ENCODE measurements at regions not wholly inside any gene's neighbourhood (a gene's known extent, or its start where the extent isn't known, plus 50 kb on each side); places are given as distances from the start of the nearest gene placed in this dataset.
"Not testable (repeated sequence)": the region's sequence is repeated elsewhere in the genome, so short reads cannot be mapped to it uniquely, and the experiment has no call there.

- Mint-ChIP-seq H3K4me3 (ENCODE audit: unreplicated experiment) (no peak overlapping the region), H3K27me3 (ENCODE audit: insufficient read depth, unreplicated experiment) (peaks cover 5% of the 10 kb centered on the region), H3K9me3 (ENCODE audit: unreplicated experiment) (no peaks in the 10 kb centered on the region), H3K27ac (ENCODE audit: unreplicated experiment) (no peak overlapping the region), H3K4me1 (ENCODE audit: low read depth, unreplicated experiment) (no peaks in the 10 kb centered on the region), H3K36me3 (ENCODE audit: insufficient read depth, unreplicated experiment) (no peaks in the 10 kb centered on the region)
- Histone ChIP-seq H3K27me3 (replicated peaks; ENCODE audit: control insufficient read depth, insufficient read depth, low read length) (no peaks in the 10 kb centered on the region), H3K36me3 (ENCODE audit: control insufficient read depth, insufficient read depth, low read length) (no peaks in the 10 kb centered on the region), H3K9me3 (no peaks in the 10 kb centered on the region), H3K4me3 (ENCODE audit: low read depth, low read length) (no peak overlapping the region), H3K4me1 (no peaks in the 10 kb centered on the region)
- POLR2A ChIA-PET, result no interaction called here
- no TSS peak for BruUV-seq (replicated peaks)
- intact Hi-C loops (cut with micrococcal nuclease; ENCODE audit: unreplicated experiment), result no loop called here
- DNase-seq, result no peak
- no peak for TF ChIP-seq CTCF (IDR thresholded peaks at IDR 0.05; ENCODE audit: insufficient read depth in 1 of 2, low read depth in 1 of 2, low read length in 1 of 2, severe bottlenecking in 1 of 2, unreplicated experiment in 1 of 2)
- CTCF ChIA-PET, result no interaction called here
Measured at GRCh38 chr2:142423603-142424002, 292.8 kb upstream of the LRP1B start.

GRCh38 chr2:142422769-142423168 lies 292.0 kb upstream of the LRP1B start:
- Mint-ChIP-seq H3K4me3 (ENCODE audit: unreplicated experiment) (no peak overlapping the region), H3K27ac (ENCODE audit: unreplicated experiment) (no peak overlapping the region), H3K9me3 (ENCODE audit: unreplicated experiment) (no peaks in the 10 kb centered on the region), H3K4me1 (ENCODE audit: low read depth, unreplicated experiment) (no peaks in the 10 kb centered on the region), H3K27me3 (ENCODE audit: insufficient read depth, unreplicated experiment) (peaks cover 5% of the 10 kb centered on the region), H3K36me3 (ENCODE audit: insufficient read depth, unreplicated experiment) (no peaks in the 10 kb centered on the region)
- H3K9me3 ChIP-seq, result no peaks in the 10 kb centered on the region
- no peaks in the 10 kb centered on the region for H3K36me3 ChIP-seq (ENCODE audit: control insufficient read depth, insufficient read depth, low read length)
- ChIA-PET POLR2A (no interaction called here), CTCF (no interaction called here)
- TF ChIP-seq CTCF (IDR thresholded peaks at IDR 0.05; ENCODE audit: insufficient read depth in 1 of 2, low read depth in 1 of 2, low read length in 1 of 2, severe bottlenecking in 1 of 2, unreplicated experiment in 1 of 2), result no peak
- no peak overlapping the region for H3K4me3 ChIP-seq (ENCODE audit: low read depth, low read length)
- DNase-seq, result no peak
- H3K4me1 ChIP-seq, result no peaks in the 10 kb centered on the region
- intact Hi-C loops (cut with micrococcal nuclease; ENCODE audit: unreplicated experiment), result no loop called here
- no TSS peak for BruUV-seq (replicated peaks)
- no peaks in the 10 kb centered on the region for H3K27me3 ChIP-seq (replicated peaks; ENCODE audit: control insufficient read depth, insufficient read depth, low read length)

GRCh38 chr2:142422041-142422440 lies 291.2 kb upstream of the LRP1B start:
- POLR2A ChIA-PET, result no interaction called here
- Histone ChIP-seq H3K9me3 (no peaks in the 10 kb centered on the region), H3K4me1 (no peaks in the 10 kb centered on the region), H3K27me3 (replicated peaks; ENCODE audit: control insufficient read depth, insufficient read depth, low read length) (no peaks in the 10 kb centered on the region), H3K36me3 (ENCODE audit: control insufficient read depth, insufficient read depth, low read length) (no peaks in the 10 kb centered on the region), H3K4me3 (ENCODE audit: low read depth, low read length) (no peak overlapping the region)
- no peak overlapping the region for H3K27ac Mint-ChIP-seq (ENCODE audit: unreplicated experiment)
- no TSS peak for BruUV-seq (replicated peaks)
- peaks cover 5% of the 10 kb centered on the region for H3K27me3 Mint-ChIP-seq (ENCODE audit: insufficient read depth, unreplicated experiment)
- no peaks in the 10 kb centered on the region for H3K9me3 Mint-ChIP-seq (ENCODE audit: unreplicated experiment)
- H3K4me3 Mint-ChIP-seq (ENCODE audit: unreplicated experiment), result no peak overlapping the region
- no peak for TF ChIP-seq CTCF (IDR thresholded peaks at IDR 0.05; ENCODE audit: insufficient read depth in 1 of 2, low read depth in 1 of 2, low read length in 1 of 2, severe bottlenecking in 1 of 2, unreplicated experiment in 1 of 2)
- no peak for DNase-seq
- CTCF ChIA-PET, result no interaction called here
- intact Hi-C loops (cut with micrococcal nuclease; ENCODE audit: unreplicated experiment), result no loop called here
- H3K36me3 Mint-ChIP-seq (ENCODE audit: insufficient read depth, unreplicated experiment), result no peaks in the 10 kb centered on the region
- H3K4me1 Mint-ChIP-seq (ENCODE audit: low read depth, unreplicated experiment), result no peaks in the 10 kb centered on the region

GRCh38 chr2:142418699-142419098 lies 287.9 kb upstream of the LRP1B start:
- H3K4me3 Mint-ChIP-seq (ENCODE audit: unreplicated experiment); intact Hi-C loops (cut with micrococcal nuclease; ENCODE audit: unreplicated experiment); H3K27me3 Mint-ChIP-seq (ENCODE audit: insufficient read depth, unreplicated experiment); CTCF ChIA-PET; H3K27ac Mint-ChIP-seq (ENCODE audit: unreplicated experiment); POLR2A ChIA-PET; H3K36me3 Mint-ChIP-seq (ENCODE audit: insufficient read depth, unreplicated experiment); H3K4me1 ChIP-seq; H3K9me3 Mint-ChIP-seq (ENCODE audit: unreplicated experiment); H3K36me3 ChIP-seq (ENCODE audit: control insufficient read depth, insufficient read depth, low read length); H3K4me1 Mint-ChIP-seq (ENCODE audit: low read depth, unreplicated experiment); H3K4me3 ChIP-seq (ENCODE audit: low read depth, low read length); BruUV-seq (replicated peaks); H3K27me3 ChIP-seq (replicated peaks; ENCODE audit: control insufficient read depth, insufficient read depth, low read length); H3K9me3 ChIP-seq; DNase-seq: not testable (repeated sequence)

Measured in Caco-2 (cell line).